ENCODE measurements at regions not wholly inside any gene's neighbourhood (a gene's known extent, or its start where the extent isn't known, plus 50 kb on each side); places are given as distances from the start of the nearest gene placed in this dataset.

DNA sequence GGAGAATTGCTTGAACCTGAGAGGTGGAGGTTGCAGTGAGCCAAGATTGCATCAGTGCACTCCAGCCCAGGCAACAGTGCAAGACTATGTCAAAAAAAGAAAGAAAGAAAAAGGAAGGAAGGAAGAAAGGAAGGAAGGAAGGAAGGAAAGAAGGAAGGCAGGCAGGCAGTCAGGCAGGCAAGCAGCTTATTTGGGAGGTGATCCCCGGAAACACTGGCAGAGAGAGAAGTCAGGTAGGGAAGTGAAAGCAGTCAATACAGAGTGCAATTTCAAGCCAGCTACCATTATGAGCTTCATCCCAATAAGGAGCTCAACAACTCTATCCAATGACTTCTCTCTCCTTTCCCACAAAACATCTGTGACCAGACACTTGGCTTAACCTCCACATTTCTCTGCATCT, 83.0 kb upstream of the TBC1D3K start:
- H3K9me3 ChIP-seq (ENCODE audit: control insufficient read depth, low read length), result no peaks in the 10 kb centered on the region
- H3K36me3 ChIP-seq (ENCODE audit: control insufficient read depth, insufficient read depth, low read length), result no peaks in the 10 kb centered on the region
- no peaks in the 10 kb centered on the region for H3K4me1 ChIP-seq (ENCODE audit: control insufficient read depth, insufficient read depth, low read length, poor library complexity, severe bottlenecking)
- no peak overlapping the region for H3K4me3 ChIP-seq (ENCODE audit: extremely low read depth, insufficient read depth, low read length, poor library complexity, severe bottlenecking)
- 71% methylated on average over 1 of the region's 1 CpG; no CpG with 5 or more reads in 1 of the 2 experiments for WGBS, 2 experiments (ENCODE audit: insufficient coverage in 2 of 2)
- H3K27ac ChIP-seq (ENCODE audit: low read depth, low read length, severe bottlenecking), result no peak overlapping the region

DNA sequence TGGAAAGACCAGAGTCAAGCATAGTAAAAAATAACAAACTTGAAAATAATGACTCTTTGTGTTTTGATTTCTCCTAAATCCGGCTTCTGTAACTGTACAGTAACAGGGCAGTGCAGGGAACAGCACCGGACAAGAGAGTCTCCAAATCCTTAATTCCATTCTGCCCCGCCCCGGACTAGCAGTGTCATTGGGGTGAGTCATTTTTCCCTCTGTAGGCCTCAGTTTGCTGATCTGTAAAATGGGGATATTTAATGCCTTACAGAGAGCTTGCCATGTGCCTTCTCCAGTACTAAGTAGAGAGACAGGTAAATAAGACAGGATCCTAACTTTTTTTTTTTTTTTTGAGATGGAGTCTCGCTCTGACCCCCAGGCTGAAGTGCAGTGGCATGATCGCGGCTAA, 83.6 kb upstream of the TBC1D3K start:
- Histone ChIP-seq H3K27ac (ENCODE audit: low read depth, low read length, severe bottlenecking) (no peak overlapping the region), H3K36me3 (ENCODE audit: control insufficient read depth, insufficient read depth, low read length) (no peaks in the 10 kb centered on the region), H3K4me3 (ENCODE audit: extremely low read depth, insufficient read depth, low read length, poor library complexity, severe bottlenecking) (no peak overlapping the region), H3K9me3 (ENCODE audit: control insufficient read depth, low read length) (no peaks in the 10 kb centered on the region), H3K4me1 (ENCODE audit: control insufficient read depth, insufficient read depth, low read length, poor library complexity, severe bottlenecking) (no peaks in the 10 kb centered on the region)
- 95 to 100% methylated on average over 2 to 4 of the region's 7 CpGs for WGBS, 2 experiments (ENCODE audit: insufficient coverage in 2 of 2)

DNA sequence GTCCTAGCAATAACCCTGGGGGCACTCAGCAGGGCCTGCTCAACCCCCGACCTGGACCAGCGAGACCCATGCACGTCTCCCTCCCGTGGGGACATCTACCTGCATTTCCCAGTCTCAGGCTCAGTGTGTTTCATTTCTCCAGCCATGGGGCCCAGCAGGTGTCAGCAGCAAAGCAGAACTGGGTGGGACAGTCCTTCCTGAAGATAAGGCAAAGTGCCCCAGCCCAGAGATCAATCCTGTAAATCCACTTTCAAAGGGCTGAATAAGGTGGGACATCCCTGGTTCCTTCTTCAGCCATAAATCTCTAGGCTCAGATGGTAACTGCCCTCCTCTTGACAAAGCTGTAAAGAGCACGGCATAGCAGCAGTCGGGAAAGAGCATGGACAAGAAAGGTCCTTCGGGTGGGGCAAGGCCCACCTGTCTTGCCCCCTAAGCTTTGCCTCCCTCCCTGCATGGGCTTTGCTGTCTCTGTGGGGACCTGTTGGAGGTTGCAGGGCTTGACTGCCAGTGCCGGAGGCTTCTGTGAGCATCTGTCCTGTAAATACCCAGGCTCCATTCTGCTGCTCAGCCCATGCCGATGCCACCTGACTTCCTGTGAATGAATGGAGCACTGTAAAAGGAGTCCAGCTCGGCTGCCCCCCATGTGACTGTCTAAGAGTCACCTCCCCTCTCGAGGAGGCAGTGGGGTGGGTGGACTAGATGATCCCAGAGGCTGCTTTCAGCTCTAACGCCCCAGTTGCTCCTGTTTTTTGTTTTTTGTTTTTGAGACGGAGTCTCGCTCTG, 84.8 kb upstream of the TBC1D3K start:
- Histone ChIP-seq H3K27ac (ENCODE audit: low read depth, low read length, severe bottlenecking) (no peak overlapping the region), H3K4me1 (ENCODE audit: control insufficient read depth, insufficient read depth, low read length, poor library complexity, severe bottlenecking) (no peaks in the 10 kb centered on the region), H3K9me3 (ENCODE audit: control insufficient read depth, low read length) (no peaks in the 10 kb centered on the region), H3K36me3 (ENCODE audit: control insufficient read depth, insufficient read depth, low read length) (no peaks in the 10 kb centered on the region), H3K4me3 (ENCODE audit: extremely low read depth, insufficient read depth, low read length, poor library complexity, severe bottlenecking) (no peak overlapping the region)
- 90% methylated on average over 13 to 14 of the region's 14 CpGs for WGBS, 2 experiments (ENCODE audit: insufficient coverage in 2 of 2)

DNA sequence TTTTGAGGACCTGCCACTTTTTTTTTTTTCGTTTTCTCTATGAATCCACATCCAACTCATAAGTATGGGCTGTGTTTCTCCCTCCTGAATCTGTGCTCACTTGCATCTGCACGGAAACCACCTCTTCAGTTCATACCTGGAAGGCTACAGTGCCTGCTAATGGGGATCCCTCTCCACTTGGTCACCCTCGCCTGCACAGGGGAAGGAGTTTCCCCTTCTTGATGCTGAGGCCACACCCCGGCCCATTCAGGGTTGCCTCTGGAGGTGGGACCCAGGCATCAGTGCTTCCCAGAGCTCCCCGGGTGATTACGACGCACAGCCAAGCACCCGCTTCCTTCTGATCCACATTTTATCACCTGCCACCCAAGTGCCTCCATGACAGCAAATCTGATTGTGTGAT, 85.9 kb upstream of the TBC1D3K start:
- H3K9me3 ChIP-seq (ENCODE audit: control insufficient read depth, low read length), result no peaks in the 10 kb centered on the region
- 87 to 91% methylated on average over 6 to 7 of the region's 8 CpGs for WGBS, 2 experiments (ENCODE audit: insufficient coverage in 2 of 2)
- no peaks in the 10 kb centered on the region for H3K4me1 ChIP-seq (ENCODE audit: control insufficient read depth, insufficient read depth, low read length, poor library complexity, severe bottlenecking)
- H3K36me3 ChIP-seq (ENCODE audit: control insufficient read depth, insufficient read depth, low read length), result no peaks in the 10 kb centered on the region
- no peak overlapping the region for H3K4me3 ChIP-seq (ENCODE audit: extremely low read depth, insufficient read depth, low read length, poor library complexity, severe bottlenecking)
- H3K27ac ChIP-seq (ENCODE audit: low read depth, low read length, severe bottlenecking), result no peak overlapping the region

DNA sequence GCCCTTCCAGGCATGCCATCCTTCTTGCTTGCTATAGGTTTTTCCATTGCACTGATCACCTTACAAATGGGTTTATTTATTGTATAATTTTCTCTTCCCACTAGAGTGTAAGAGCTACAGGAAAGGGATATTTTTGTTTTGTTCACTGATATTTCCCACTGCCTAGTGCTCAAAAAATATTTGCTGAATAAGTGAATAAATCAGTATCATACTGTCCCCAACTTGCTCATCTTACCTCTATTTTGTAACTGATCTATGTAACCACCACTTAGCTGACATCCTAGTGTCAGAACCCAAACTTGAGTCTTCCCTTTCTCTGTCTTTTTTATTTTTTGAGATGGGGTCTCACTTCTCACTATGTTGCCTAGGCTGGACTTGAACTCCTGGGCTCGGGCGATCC, 87.6 kb upstream of the TBC1D3K start:
- Histone ChIP-seq H3K4me3 (ENCODE audit: extremely low read depth, insufficient read depth, low read length, poor library complexity, severe bottlenecking) (no peak overlapping the region), H3K4me1 (ENCODE audit: control insufficient read depth, insufficient read depth, low read length, poor library complexity, severe bottlenecking) (no peaks in the 10 kb centered on the region), H3K27ac (ENCODE audit: low read depth, low read length, severe bottlenecking) (no peak overlapping the region), H3K9me3 (ENCODE audit: control insufficient read depth, low read length) (no peaks in the 10 kb centered on the region), H3K36me3 (ENCODE audit: control insufficient read depth, insufficient read depth, low read length) (no peaks in the 10 kb centered on the region)
- no CpG with 5 or more reads among the region's 2 CpGs for WGBS, 2 experiments (ENCODE audit: insufficient coverage in 2 of 2)

DNA sequence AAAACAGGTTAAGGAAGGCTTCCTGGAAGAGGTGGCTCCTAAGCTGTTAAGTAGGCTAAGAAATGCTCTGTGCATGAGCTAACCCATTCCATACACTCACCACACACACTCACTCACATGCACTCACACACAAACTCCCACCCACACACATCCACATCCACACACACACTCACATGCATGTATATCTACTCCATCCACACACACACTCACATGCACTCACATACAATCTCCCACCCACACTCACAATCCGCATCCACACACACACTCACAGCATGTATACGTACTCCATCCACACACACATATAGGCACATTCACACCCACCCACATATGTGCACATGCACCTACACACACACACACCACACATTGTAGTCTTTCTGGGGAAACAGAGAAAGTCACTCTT, 89.3 kb upstream of the HNF1B start:
- no peak overlapping the region for H3K27ac ChIP-seq (ENCODE audit: low read depth, low read length, severe bottlenecking)
- 88 to 100% methylated on average over 2 of the region's 2 CpGs for WGBS, 2 experiments (ENCODE audit: insufficient coverage in 2 of 2)
- H3K4me1 ChIP-seq (ENCODE audit: control insufficient read depth, insufficient read depth, low read length, poor library complexity, severe bottlenecking), result peaks cover 15% of the 10 kb centered on the region
- no peaks in the 10 kb centered on the region for H3K9me3 ChIP-seq (ENCODE audit: control insufficient read depth, low read length)
- no peak overlapping the region for H3K4me3 ChIP-seq (ENCODE audit: extremely low read depth, insufficient read depth, low read length, poor library complexity, severe bottlenecking)
- no peaks in the 10 kb centered on the region for H3K36me3 ChIP-seq (ENCODE audit: control insufficient read depth, insufficient read depth, low read length)

DNA sequence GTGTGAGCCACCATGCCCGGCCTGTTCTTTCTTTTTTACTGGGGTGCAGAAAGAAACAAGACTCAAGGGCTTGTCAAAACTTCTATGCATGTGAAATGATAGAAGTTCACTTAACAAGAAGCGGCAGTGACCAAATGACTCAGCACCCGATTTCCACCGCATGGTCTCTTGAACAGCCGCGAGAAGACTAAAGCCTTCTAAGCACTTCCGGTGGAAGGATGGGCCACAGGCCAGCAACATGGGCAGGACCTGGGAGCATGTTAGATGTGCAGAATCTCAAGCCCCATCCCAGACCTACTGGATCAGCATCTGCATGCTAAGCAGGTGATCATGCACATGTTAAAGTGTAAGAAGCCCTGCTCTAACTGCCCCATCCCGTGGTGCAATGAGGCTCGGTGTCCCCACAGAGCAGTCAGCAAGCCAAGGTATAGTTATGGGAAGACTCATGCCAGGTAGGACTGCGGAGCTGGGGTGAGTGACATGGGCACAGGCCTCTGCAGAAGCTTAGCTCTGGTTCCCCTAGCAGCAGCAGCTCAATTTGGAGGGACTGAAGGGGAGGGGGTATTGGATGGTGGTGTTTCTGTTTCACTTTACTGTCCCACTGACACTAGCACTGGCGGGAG, 88.5 kb upstream of the HNF1B start:
- Histone ChIP-seq H3K27ac (ENCODE audit: low read depth, low read length, severe bottlenecking) (no peak overlapping the region), H3K4me3 (ENCODE audit: extremely low read depth, insufficient read depth, low read length, poor library complexity, severe bottlenecking) (no peak overlapping the region), H3K9me3 (ENCODE audit: control insufficient read depth, low read length) (no peaks in the 10 kb centered on the region), H3K36me3 (ENCODE audit: control insufficient read depth, insufficient read depth, low read length) (no peaks in the 10 kb centered on the region), H3K4me1 (ENCODE audit: control insufficient read depth, insufficient read depth, low read length, poor library complexity, severe bottlenecking) (peaks cover 23% of the 10 kb centered on the region)
- 89 to 97% methylated on average over 10 to 11 of the region's 11 CpGs for WGBS, 2 experiments (ENCODE audit: insufficient coverage in 2 of 2)

DNA sequence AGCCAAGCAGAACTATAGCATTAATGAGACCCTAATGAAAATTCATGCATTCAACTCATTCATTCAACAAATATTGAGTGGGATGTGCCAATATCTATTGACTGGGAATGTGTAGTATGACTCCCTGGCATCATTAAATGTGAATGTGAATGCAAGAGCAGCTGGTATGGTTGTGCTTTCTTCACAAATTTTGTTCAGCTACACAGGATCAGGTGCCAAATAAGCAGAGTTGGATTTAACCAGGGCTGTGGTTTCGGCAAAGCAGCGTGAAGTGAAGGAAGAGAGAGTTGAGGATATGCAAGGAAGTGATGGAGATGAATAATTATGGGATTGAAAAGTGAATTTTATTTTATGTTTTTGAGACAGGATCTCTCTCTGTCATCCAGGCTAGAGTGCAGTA, 87.1 kb upstream of the HNF1B start:
- Histone ChIP-seq H3K36me3 (ENCODE audit: control insufficient read depth, insufficient read depth, low read length) (no peaks in the 10 kb centered on the region), H3K27ac (ENCODE audit: low read depth, low read length, severe bottlenecking) (no peak overlapping the region), H3K4me3 (ENCODE audit: extremely low read depth, insufficient read depth, low read length, poor library complexity, severe bottlenecking) (no peak overlapping the region), H3K4me1 (ENCODE audit: control insufficient read depth, insufficient read depth, low read length, poor library complexity, severe bottlenecking) (peaks cover 23% of the 10 kb centered on the region), H3K9me3 (ENCODE audit: control insufficient read depth, low read length) (no peaks in the 10 kb centered on the region)
- WGBS, 2 experiments (ENCODE audit: insufficient coverage in 2 of 2), result 97 to 100% methylated on average over 2 of the region's 2 CpGs

DNA sequence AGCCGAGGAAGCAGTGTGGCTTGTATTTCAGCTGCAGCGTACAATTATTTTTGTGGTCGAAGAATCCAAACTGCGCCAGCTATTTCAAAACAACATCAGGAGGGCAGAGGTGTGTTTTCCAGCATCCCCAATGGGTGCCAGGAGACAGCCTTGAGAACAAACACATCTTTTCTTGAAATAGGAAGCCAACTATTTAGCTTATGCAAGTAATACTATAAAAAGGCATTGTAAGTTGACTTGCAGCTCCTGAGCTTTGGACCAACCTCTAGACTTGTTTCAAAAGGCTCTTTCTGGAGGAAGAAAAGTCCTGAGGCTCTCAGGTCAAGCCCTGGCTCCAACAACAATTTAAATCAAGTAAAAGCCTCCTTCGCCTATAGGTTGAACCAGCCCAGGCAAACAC, 86.6 kb upstream of the HNF1B start:
- H3K27ac ChIP-seq (ENCODE audit: low read depth, low read length, severe bottlenecking), result no peak overlapping the region
- no peak overlapping the region for H3K4me3 ChIP-seq (ENCODE audit: extremely low read depth, insufficient read depth, low read length, poor library complexity, severe bottlenecking)
- no peaks in the 10 kb centered on the region for H3K9me3 ChIP-seq (ENCODE audit: control insufficient read depth, low read length)
- no peaks in the 10 kb centered on the region for H3K36me3 ChIP-seq (ENCODE audit: control insufficient read depth, insufficient read depth, low read length)
- WGBS, 2 experiments (ENCODE audit: insufficient coverage in 2 of 2), result 91 to 97% methylated on average over 4 to 5 of the region's 5 CpGs
- peaks cover 23% of the 10 kb centered on the region for H3K4me1 ChIP-seq (ENCODE audit: control insufficient read depth, insufficient read depth, low read length, poor library complexity, severe bottlenecking)

DNA sequence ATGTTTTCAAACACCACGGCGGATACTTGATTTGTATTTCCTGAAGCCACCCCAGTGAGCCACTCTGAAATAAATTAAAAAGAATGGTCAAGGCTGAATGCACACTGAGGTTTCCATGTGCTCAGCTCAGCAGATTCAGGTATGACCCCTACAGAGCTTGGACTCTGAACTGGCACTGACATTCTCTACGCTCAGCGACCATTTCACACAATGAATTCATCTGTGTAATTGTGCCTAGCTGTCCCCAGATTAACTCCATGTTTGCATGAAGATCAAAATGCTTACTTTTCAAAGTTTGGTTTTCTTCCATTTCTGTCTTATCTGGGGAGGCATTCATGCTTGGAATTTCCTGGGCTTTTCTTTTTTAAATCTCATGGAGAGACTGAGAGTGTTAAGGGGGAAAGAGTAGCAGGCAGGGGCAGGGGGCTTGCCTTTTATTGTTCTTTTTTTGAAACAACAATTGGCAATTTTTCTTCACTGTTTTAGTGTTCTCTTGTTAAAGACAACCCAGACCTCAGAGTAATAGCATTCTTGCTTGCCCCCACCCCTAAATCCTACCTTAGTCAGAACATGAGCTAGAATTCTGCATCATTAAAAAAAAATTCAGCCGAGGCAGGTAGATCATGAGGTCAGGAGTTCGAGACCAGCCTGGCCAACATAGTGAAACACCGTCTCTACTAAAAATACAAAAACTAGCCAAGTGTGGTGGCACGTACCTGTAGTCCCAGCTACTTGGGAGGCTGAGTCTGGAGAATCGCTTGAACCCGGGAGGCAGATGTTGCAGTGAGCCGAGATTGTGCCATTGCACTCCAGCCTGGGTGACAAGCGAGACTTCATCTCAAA, 85.5 kb upstream of the HNF1B start:
- Histone ChIP-seq H3K9me3 (ENCODE audit: control insufficient read depth, low read length) (no peaks in the 10 kb centered on the region), H3K36me3 (ENCODE audit: control insufficient read depth, insufficient read depth, low read length) (no peaks in the 10 kb centered on the region), H3K27ac (ENCODE audit: low read depth, low read length, severe bottlenecking) (peak overlapping the region; percentile 0), H3K4me1 (ENCODE audit: control insufficient read depth, insufficient read depth, low read length, poor library complexity, severe bottlenecking) (peaks cover 28% of the 10 kb centered on the region), H3K4me3 (ENCODE audit: extremely low read depth, insufficient read depth, low read length, poor library complexity, severe bottlenecking) (no peak overlapping the region)
- 89 to 91% methylated on average over 10 to 11 of the region's 12 CpGs for WGBS, 2 experiments (ENCODE audit: insufficient coverage in 2 of 2)
